Astrocyte of the spinal cord (primary cell): ENCODE measurements at regions not wholly inside any gene's neighbourhood (a gene's known extent, or its start where the extent isn't known, plus 50 kb on each side); places are given as distances from the start of the nearest gene placed in this dataset.

Experiments
- DNase-seq: peaks from one replicate; pipeline ENCODE4 v3.0.0; 2011; ENCODE audit warnings: low read depth, low spot score
- H3K4me3 ChIP-seq: 2 replicates; pipeline ENCODE4 v1.5.1; 2011; ENCODE audit warnings: low read depth, mild to moderate bottlenecking, low read length, moderate library complexity
- CTCF ChIP-seq: IDR thresholded peaks from 2 replicates; pipeline ENCODE4 v1.5.1; 2012; ENCODE audit warnings: low read depth, mild to moderate bottlenecking, low read length, inconsistent platforms
- in situ Hi-C: cut with HindIII; loops from 2 replicates; pipeline ENCODE4 v1.10.0; 2017; ENCODE audit warnings: low sequenced_read_pairs

DNA sequence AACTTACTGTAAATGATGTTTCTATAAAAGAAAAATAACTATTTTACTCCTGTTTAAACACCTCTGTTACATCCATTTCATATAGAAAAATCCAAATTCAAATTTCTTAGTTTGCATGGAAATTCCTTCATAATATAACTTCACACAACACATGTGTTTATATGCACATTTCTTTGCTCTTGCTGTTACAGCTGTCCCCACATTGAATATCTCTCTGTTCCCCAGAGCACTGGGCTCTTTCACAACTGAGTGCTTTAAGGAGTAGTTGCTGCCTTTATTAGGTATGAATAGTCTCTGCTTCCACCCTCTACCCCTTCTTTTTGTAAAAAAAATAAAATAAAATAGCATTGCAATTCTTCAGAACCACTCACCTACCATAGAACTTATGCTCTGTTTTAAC lies 287.0 kb downstream of the OLFM3 start:
- no peak overlapping the region for H3K4me3 ChIP-seq
- no peak for DNase-seq
- in situ Hi-C loops = no loop called here
- TF ChIP-seq CTCF = no peak

DNA sequence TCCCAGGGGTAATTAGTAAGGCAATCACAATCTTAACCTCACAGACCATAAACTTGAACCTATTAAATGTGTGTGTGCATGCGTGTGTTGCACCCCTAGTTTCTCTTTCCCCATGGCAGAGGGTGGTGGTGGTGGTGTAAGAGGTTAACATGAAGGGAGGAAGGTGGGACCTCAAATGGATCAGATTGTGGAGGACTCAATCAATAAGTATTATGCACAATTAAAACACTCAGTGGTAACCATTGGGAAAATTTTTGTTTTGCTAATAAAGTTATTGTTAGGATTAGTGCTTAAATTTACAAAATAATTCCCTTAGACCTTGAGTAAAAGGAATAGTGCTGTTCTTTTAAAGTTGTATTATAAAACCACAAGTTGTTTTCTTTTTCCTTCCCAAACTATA lies 283.0 kb downstream of the OLFM3 start:
- DNase-seq = no peak
- in situ Hi-C loops = no loop called here
- no peak overlapping the region for H3K4me3 ChIP-seq
- TF ChIP-seq CTCF = no peak

DNA sequence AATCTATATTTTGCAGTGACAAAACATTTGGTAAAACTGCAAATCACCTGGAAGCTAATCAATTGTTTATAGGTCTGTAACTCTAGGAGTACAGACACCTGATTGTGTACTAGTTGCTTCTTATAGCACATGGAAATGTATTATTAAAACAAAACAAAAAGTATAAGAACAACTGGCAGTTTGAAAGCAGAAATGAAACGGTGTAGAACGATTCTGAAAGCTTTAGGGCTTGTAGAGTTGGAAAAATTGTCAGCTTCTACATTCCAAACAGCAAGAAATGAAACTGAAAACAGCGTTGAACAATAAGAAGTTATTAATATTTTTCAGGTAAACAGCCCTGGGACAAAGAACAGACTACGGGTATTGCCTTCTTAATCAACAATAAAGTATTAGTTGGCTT lies 273.3 kb downstream of the OLFM3 start:
- in situ Hi-C loops = no loop called here
- no peak overlapping the region for H3K4me3 ChIP-seq
- no peak for DNase-seq
- TF ChIP-seq CTCF = no peak

DNA sequence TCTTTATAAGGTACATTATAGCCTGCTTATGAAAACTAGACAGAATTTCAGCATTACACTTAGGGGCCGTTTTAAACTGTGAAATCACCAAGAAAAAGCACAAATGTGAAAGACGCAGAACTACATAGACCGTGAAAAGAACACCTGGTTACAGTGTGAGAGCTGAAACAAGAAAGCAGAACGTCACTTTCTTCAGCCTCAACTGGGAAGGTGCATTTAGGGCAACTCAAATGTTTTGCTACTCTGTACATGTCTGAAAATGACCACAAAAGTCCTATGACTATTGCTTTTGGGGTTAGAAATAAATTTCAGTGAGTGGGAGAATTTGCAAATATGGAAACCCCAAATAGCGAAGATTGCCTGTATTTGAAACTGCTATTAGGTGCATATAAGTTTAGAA lies 268.7 kb downstream of the OLFM3 start:
- TF ChIP-seq CTCF = no peak
- H3K4me3 ChIP-seq = no peak overlapping the region
- in situ Hi-C loops = no loop called here
- no peak for DNase-seq

DNA sequence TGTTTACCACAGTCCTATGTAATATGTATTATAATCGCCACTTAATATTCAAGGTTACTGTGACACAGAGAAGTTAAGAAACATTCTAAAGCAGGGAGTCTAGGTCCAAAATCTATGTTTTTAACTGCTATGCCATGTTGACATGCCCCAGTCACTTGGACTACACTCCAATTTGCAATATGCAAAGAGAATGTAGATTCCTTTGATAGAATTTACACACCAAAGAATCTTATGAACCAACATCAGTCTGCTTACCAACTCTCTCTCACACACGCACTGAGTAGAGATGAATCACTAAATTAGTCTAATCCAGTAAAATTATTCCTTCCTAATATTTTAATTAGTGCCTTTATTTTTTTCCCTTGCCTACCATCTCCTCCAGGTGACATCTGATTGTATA lies 266.2 kb downstream of the OLFM3 start:
- in situ Hi-C loops = no loop called here
- H3K4me3 ChIP-seq = no peak overlapping the region
- DNase-seq = no peak
- TF ChIP-seq CTCF = no peak

GRCh38 chr1:101732261-101732660 lies 264.5 kb downstream of the OLFM3 start:
- in situ Hi-C loops = no loop called here
- H3K4me3 ChIP-seq = no peak overlapping the region
- no peak for DNase-seq
- no peak for TF ChIP-seq CTCF

DNA sequence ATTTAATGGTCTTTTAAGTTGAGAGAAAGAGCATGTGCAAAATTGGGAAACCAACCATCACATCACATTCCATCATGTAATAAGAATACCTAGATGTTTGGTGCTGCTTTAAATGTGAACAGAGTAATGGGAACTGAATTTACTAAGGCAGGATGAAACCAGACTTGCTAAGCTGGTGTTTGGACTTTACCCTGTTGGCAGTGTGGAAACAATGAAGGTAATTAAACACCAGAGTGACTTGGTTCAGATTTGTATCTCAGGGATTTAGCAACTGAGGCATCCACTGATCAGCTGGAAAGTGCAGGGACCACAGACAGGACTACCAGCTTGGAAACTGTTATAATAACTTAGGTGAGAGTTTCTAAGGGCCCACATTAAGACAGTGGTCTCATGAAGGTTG lies 263.4 kb downstream of the OLFM3 start:
- DNase-seq = no peak
- no peak overlapping the region for H3K4me3 ChIP-seq
- in situ Hi-C loops = no loop called here
- no peak for TF ChIP-seq CTCF
